ENCODE measurements at regions not wholly inside any gene's neighbourhood (a gene's known extent, or its start where the extent isn't known, plus 50 kb on each side); places are given as distances from the start of the nearest gene placed in this dataset.

DNA sequence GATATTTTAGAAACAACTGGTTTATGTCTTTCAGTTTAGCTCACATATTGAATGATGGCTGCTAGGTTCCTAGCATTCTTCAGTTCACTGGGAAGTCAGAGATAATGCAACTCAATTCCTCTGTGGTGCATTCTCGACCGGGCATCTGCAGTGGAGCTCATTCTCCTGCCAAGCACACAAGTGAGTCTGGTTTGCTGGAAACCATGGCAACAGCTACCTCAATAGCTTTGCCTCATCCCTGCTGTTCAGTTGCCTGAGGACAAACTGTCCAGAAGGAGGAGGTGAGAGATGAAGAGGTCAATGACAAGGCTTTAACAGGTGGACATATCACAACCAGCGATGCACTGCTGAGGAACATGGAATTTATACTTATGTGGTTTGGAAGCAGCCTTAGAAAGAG is 816.9 kb downstream of the AACS start:
- Histone ChIP-seq H3K9me2 (replicated peaks; ENCODE audit: insufficient read depth, low read length) (no peaks in the 10 kb centered on the region), H3K27me3 (ENCODE audit: low read length) (no peaks in the 10 kb centered on the region), H3K36me3 (ENCODE audit: low read length) (no peaks in the 10 kb centered on the region), H3K79me2 (ENCODE audit: insufficient read depth, low read length) (no peaks in the 10 kb centered on the region), H2AFZ (ENCODE audit: low read depth, low read length, severe bottlenecking) (no peak overlapping the region), H3K4me2 (ENCODE audit: low read depth, low read length, poor library complexity, severe bottlenecking) (no peak overlapping the region), H3K9ac (ENCODE audit: low read length) (no peak overlapping the region), H3F3A (ENCODE audit: insufficient read depth) (no peaks in the 10 kb centered on the region), H4K20me1 (ENCODE audit: low read depth, low read length) (no peaks in the 10 kb centered on the region), H3K4me3 (ENCODE audit: insufficient read depth, low read length, poor library complexity, severe bottlenecking) (no peak overlapping the region), H3K9me3 (ENCODE audit: insufficient read depth, low read length) (no peaks in the 10 kb centered on the region), H3K27ac (ENCODE audit: low read depth, low read length) (no peak overlapping the region)
- TF ChIP-seq, protein P1, sequence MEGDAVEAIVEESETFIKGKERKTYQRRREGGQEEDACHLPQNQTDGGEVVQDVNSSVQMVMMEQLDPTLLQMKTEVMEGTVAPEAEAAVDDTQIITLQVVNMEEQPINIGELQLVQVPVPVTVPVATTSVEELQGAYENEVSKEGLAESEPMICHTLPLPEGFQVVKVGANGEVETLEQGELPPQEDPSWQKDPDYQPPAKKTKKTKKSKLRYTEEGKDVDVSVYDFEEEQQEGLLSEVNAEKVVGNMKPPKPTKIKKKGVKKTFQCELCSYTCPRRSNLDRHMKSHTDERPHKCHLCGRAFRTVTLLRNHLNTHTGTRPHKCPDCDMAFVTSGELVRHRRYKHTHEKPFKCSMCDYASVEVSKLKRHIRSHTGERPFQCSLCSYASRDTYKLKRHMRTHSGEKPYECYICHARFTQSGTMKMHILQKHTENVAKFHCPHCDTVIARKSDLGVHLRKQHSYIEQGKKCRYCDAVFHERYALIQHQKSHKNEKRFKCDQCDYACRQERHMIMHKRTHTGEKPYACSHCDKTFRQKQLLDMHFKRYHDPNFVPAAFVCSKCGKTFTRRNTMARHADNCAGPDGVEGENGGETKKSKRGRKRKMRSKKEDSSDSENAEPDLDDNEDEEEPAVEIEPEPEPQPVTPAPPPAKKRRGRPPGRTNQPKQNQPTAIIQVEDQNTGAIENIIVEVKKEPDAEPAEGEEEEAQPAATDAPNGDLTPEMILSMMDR (IDR thresholded peaks at IDR 0.05; ENCODE audit: insufficient read depth, low read length, poor library complexity, severe bottlenecking): no peak
- no peak for TF ChIP-seq EZH2phosphoT487 (conservative IDR thresholded peaks at IDR 0.05; ENCODE audit: low read length)

- no peaks in the 10 kb centered on the region for H3K79me2 ChIP-seq (ENCODE audit: insufficient read depth, low read length)
- no peak overlapping the region for H3K4me3 ChIP-seq (ENCODE audit: insufficient read depth, low read length, poor library complexity, severe bottlenecking)
- no peak overlapping the region for H3K4me2 ChIP-seq (ENCODE audit: low read depth, low read length, poor library complexity, severe bottlenecking)
- H3K9me2 ChIP-seq (replicated peaks; ENCODE audit: insufficient read depth, low read length): no peaks in the 10 kb centered on the region
- TF ChIP-seq EZH2phosphoT487 (conservative IDR thresholded peaks at IDR 0.05; ENCODE audit: low read length): no peak
- TF ChIP-seq, protein P1 (IDR thresholded peaks at IDR 0.05; ENCODE audit: insufficient read depth, low read length, poor library complexity, severe bottlenecking): no peak
- H3F3A ChIP-seq (ENCODE audit: insufficient read depth): no peaks in the 10 kb centered on the region
- no peak overlapping the region for H3K9ac ChIP-seq (ENCODE audit: low read length)
- H3K36me3 ChIP-seq (ENCODE audit: low read length): no peaks in the 10 kb centered on the region
- no peaks in the 10 kb centered on the region for H3K27me3 ChIP-seq (ENCODE audit: low read length)
- no peaks in the 10 kb centered on the region for H3K9me3 ChIP-seq (ENCODE audit: insufficient read depth, low read length)
- H4K20me1 ChIP-seq (ENCODE audit: low read depth, low read length): no peaks in the 10 kb centered on the region
- no peak overlapping the region for H2AFZ ChIP-seq (ENCODE audit: low read depth, low read length, severe bottlenecking)
- H3K27ac ChIP-seq (ENCODE audit: low read depth, low read length): no peak overlapping the region
Observed at GRCh38 chr12:125888921-125889320, 823.7 kb downstream of the AACS start.

DNA sequence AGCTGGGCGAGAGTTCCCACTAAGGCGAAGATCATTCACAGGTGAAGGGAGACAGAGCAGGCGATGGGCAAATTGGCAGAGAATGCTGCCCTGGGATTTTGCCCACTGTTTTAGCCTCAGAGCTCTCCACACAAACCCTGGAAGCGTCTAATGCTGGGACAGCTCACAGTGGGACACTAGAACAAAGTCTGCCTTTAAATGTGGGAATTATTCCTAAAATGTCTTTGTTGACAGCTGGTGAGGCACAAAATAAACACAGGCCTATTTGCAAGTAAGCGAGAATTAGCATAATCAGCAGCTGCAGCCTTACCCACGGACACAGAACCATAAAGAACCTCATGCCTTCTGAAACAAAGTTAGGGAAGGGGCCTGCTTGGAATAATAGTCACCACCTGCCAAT is 824.5 kb downstream of the AACS start:
- Histone ChIP-seq H3K9ac (ENCODE audit: low read length) (no peak overlapping the region), H3K4me2 (ENCODE audit: low read depth, low read length, poor library complexity, severe bottlenecking) (no peak overlapping the region), H3K9me3 (ENCODE audit: insufficient read depth, low read length) (no peaks in the 10 kb centered on the region), H3K9me2 (replicated peaks; ENCODE audit: insufficient read depth, low read length) (no peaks in the 10 kb centered on the region), H2AFZ (ENCODE audit: low read depth, low read length, severe bottlenecking) (no peak overlapping the region), H4K20me1 (ENCODE audit: low read depth, low read length) (no peaks in the 10 kb centered on the region), H3K4me3 (ENCODE audit: insufficient read depth, low read length, poor library complexity, severe bottlenecking) (no peak overlapping the region), H3F3A (ENCODE audit: insufficient read depth) (no peaks in the 10 kb centered on the region), H3K36me3 (ENCODE audit: low read length) (no peaks in the 10 kb centered on the region), H3K27me3 (ENCODE audit: low read length) (no peaks in the 10 kb centered on the region), H3K79me2 (ENCODE audit: insufficient read depth, low read length) (no peaks in the 10 kb centered on the region), H3K27ac (ENCODE audit: low read depth, low read length) (no peak overlapping the region)
- TF ChIP-seq, protein P1 (IDR thresholded peaks at IDR 0.05; ENCODE audit: insufficient read depth, low read length, poor library complexity, severe bottlenecking): no peak
- no peak for TF ChIP-seq EZH2phosphoT487 (conservative IDR thresholded peaks at IDR 0.05; ENCODE audit: low read length)
